ENCODE measurements at regions not wholly inside any gene's neighbourhood (a gene's known extent, or its start where the extent isn't known, plus 50 kb on each side); places are given as distances from the start of the nearest gene placed in this dataset.

DNA sequence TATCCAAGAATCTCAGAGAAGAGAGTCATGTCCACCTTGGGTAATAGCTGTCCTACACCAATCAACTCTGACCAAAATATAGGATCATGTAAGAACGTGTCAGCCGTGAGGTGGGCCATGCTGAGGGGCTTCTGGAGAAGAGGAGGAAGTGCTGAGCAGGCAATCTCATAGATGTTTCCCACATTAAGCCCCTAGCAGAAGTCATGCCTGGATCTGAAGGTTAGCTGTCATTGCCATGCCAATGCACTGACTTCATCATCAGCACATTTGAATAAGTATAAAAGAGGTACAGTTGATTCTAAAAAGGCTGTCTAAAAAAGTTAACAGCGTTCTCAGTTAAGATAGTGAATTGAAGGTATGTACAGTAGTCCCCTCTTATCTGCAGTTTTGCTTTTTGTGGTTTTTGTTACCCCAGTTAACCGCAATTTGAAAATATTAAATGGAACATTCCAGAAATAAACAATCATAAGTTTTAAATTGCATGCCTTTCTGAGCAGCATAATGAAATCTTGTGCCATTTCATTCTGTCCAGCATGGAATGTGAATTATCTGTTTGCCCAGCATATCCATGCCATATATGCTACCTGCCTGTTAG is 67.2 kb upstream of the TMEM17 start:
- Histone ChIP-seq H3K27ac (ENCODE audit: low read depth in 1 of 2, low read length in 1 of 2) (no peak overlapping the region), H3K36me3 (ENCODE audit: control insufficient read depth in 4 of 4, insufficient read depth in 4 of 4, low read length in 4 of 4) (no peaks in the 10 kb centered on the region), H3K27me3 (ENCODE audit: control insufficient read depth in 3 of 3, insufficient read depth in 3 of 3, low read length in 2 of 3) (peaks cover 0 to 15% (median 12%) of the 10 kb centered on the region in 3 donors), H3K9me3 (ENCODE audit: control insufficient read depth in 4 of 4, insufficient read depth in 3 of 4, low read length in 3 of 4) (no peaks in the 10 kb centered on the region), H3K4me1 (ENCODE audit: control insufficient read depth in 5 of 5, insufficient read depth in 5 of 5, low read length in 5 of 5) (peaks cover 0 to 6% (median 0%) of the 10 kb centered on the region in 5 donors), H3K4me3 (no peak overlapping the region), H3K9ac (ENCODE audit: insufficient read depth in 1 of 2, low read length in 2 of 2) (no peak overlapping the region)
- no peak for ATAC-seq (ENCODE audit: insufficient read depth, low FRiP score)
- TF ChIP-seq, protein P1, sequence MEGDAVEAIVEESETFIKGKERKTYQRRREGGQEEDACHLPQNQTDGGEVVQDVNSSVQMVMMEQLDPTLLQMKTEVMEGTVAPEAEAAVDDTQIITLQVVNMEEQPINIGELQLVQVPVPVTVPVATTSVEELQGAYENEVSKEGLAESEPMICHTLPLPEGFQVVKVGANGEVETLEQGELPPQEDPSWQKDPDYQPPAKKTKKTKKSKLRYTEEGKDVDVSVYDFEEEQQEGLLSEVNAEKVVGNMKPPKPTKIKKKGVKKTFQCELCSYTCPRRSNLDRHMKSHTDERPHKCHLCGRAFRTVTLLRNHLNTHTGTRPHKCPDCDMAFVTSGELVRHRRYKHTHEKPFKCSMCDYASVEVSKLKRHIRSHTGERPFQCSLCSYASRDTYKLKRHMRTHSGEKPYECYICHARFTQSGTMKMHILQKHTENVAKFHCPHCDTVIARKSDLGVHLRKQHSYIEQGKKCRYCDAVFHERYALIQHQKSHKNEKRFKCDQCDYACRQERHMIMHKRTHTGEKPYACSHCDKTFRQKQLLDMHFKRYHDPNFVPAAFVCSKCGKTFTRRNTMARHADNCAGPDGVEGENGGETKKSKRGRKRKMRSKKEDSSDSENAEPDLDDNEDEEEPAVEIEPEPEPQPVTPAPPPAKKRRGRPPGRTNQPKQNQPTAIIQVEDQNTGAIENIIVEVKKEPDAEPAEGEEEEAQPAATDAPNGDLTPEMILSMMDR (IDR thresholded peaks at IDR 0.05; ENCODE audit: control extremely low read depth, extremely low read depth) = no peak
- DNase-seq = no peak
- WGBS, 2 donors = 90 to 91% methylated on average over 4 of the region's 4 CpGs

DNA sequence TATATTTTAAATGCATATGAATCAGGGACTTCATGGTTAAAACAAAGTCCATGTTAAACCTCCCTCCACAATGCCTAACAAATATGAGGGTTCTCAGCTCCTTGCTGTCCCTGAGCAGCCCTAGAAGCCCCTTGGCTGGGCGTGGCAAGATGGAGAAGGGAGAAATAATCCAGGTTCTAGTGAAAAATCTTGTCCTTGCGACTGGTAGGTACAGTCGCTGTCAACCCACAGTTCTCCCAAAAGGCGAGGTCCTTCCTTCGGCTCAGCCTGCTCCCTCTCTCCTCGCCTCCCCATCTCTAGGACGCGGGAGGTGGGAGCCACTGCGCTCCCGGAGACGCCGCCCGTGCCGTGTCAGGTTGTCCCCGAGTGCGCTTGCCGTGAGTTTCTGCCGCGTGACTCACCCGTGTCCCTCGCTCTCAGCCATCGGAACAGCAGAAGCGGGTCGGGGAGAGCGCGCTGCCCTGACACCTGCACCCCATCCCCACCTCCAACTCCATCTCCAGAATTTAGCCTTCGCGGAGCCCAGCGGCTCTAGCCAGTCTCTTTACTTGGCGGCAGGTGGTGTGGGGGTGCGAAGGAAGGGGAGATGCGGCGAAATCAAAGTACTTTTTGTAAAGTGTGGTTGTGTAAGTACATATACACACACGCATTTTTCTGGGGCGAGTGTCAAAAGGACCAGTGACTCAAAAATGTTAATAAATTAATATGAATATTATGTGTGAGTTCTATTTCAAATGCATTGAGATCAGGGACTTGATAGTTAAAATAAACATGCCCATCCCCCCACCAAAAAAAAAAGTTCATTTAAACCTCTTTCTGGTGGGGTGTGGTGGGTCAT is 65.1 kb upstream of the TMEM17 start:
- H3K9ac ChIP-seq (ENCODE audit: insufficient read depth in 1 of 2, low read length in 2 of 2) = no peak overlapping the region
- H3K36me3 ChIP-seq (ENCODE audit: control insufficient read depth in 4 of 4, insufficient read depth in 4 of 4, low read length in 4 of 4) = no peaks in the 10 kb centered on the region
- H3K9me3 ChIP-seq (ENCODE audit: control insufficient read depth in 4 of 4, insufficient read depth in 3 of 4, low read length in 3 of 4) = no peaks in the 10 kb centered on the region
- no peak overlapping the region for H3K4me3 ChIP-seq
- 7 to 10% methylated on average over 34 to 35 of the region's 35 CpGs for WGBS, 2 donors
- peaks cover 0 to 10% (median 0%) of the 10 kb centered on the region in 5 donors for H3K4me1 ChIP-seq (ENCODE audit: control insufficient read depth in 5 of 5, insufficient read depth in 5 of 5, low read length in 5 of 5)
- peak in 1 of 3 donors; percentile 13 for DNase-seq
- no peak overlapping the region for H3K27ac ChIP-seq (ENCODE audit: low read depth in 1 of 2, low read length in 1 of 2)
- TF ChIP-seq, protein P1 (IDR thresholded peaks at IDR 0.05; ENCODE audit: control extremely low read depth, extremely low read depth) = no peak
- peaks cover 0 to 15% (median 12%) of the 10 kb centered on the region in 3 donors for H3K27me3 ChIP-seq (ENCODE audit: control insufficient read depth in 3 of 3, insufficient read depth in 3 of 3, low read length in 2 of 3)
- no peak for ATAC-seq (ENCODE audit: insufficient read depth, low FRiP score)

DNA sequence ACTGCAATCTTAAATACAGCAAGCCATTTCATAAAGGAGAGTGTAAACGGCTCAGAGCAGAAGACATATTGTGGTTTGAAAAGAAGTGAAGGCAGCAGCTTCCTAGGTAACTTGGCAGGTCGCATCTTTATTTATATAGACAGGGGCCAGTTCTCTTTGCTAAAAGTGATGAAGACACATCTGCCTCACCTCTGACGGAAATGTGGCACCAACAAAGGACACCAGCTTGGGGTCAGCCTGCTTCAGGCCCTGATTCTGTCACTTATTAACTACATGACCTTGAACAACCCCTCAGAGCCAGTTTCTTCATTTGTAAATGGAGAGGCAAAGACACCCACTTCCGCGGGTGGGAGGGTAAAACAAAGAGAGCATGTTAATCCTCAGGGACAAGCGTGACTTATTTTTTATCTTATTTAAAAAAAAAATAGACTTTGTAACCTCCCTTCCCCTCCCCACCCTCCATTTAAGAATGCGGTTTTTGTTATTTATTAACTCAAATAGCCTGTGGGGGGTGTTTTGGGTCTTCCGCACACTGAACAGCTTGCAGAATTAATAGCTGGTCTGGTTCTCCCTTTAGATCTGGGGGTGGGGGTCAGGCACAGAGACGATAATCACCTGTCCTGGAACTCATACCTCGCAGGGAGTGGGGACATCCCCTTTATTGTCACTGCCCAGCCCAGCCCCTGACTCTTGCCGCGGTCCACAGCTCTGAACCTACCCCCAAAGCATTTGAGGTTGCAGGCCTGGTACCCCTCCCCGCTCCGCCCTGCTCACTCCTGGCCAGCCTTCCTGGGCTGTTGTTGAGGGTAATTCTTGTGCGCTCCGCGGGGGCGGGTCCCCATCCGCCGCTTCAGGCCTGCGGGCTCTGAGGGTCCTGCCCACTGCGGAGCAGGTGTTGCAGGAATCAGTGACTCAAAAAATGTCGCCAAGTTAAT is 64.2 kb upstream of the TMEM17 start:
- Histone ChIP-seq H3K27ac (ENCODE audit: low read depth in 1 of 2, low read length in 1 of 2) (no peak overlapping the region), H3K27me3 (ENCODE audit: control insufficient read depth in 3 of 3, insufficient read depth in 3 of 3, low read length in 2 of 3) (peaks cover 0 to 15% (median 12%) of the 10 kb centered on the region in 3 donors), H3K9ac (ENCODE audit: insufficient read depth in 1 of 2, low read length in 2 of 2) (no peak overlapping the region), H3K4me3 (no peak overlapping the region), H3K9me3 (ENCODE audit: control insufficient read depth in 4 of 4, insufficient read depth in 3 of 4, low read length in 3 of 4) (no peaks in the 10 kb centered on the region), H3K36me3 (ENCODE audit: control insufficient read depth in 4 of 4, insufficient read depth in 4 of 4, low read length in 4 of 4) (no peaks in the 10 kb centered on the region), H3K4me1 (ENCODE audit: control insufficient read depth in 5 of 5, insufficient read depth in 5 of 5, low read length in 5 of 5) (peaks cover 0 to 10% (median 2%) of the 10 kb centered on the region in 5 donors)
- 56 to 64% methylated on average over 23 of the region's 23 CpGs for WGBS, 2 donors
- DNase-seq = peak in 2 of 3 donors; percentile 15 to 33
- no peak for ATAC-seq (ENCODE audit: insufficient read depth, low FRiP score)
- TF ChIP-seq, protein P1 (IDR thresholded peaks at IDR 0.05; ENCODE audit: control extremely low read depth, extremely low read depth) = no peak

Measured in lung (tissue), 11 donors.